ENCODE measurements at regions not wholly inside any gene's neighbourhood (a gene's known extent, or its start where the extent isn't known, plus 50 kb on each side); places are given as distances from the start of the nearest gene placed in this dataset.
A peak's percentile ranks its signal among the peaks of the same experiment; 100 is the strongest.

DNA sequence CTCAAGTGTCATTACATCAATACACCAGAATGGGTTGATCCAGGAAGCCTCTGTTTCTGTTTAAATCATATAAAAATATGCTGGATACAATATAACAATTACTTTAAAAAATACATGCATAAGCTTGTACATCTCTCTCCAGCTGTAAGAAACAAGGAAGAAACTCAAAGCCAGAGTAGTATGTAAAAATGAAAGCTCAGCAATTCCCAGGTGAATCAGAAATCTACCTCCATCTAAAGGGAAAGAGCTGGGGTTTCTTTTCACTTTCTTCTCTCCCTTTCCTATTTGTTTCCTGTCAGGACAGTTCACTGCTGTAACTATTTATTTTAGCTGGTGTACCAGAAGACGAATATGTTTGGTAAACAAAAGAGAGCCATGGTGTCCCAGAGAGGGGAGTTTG is 301.0 kb upstream of the C1orf87 start:
- no peak overlapping the region for H3K4me3 ChIP-seq
- H3K36me3 ChIP-seq, result no peaks in the 10 kb centered on the region
- no peaks in the 10 kb centered on the region for H3K4me1 ChIP-seq
- TF ChIP-seq, protein P1, sequence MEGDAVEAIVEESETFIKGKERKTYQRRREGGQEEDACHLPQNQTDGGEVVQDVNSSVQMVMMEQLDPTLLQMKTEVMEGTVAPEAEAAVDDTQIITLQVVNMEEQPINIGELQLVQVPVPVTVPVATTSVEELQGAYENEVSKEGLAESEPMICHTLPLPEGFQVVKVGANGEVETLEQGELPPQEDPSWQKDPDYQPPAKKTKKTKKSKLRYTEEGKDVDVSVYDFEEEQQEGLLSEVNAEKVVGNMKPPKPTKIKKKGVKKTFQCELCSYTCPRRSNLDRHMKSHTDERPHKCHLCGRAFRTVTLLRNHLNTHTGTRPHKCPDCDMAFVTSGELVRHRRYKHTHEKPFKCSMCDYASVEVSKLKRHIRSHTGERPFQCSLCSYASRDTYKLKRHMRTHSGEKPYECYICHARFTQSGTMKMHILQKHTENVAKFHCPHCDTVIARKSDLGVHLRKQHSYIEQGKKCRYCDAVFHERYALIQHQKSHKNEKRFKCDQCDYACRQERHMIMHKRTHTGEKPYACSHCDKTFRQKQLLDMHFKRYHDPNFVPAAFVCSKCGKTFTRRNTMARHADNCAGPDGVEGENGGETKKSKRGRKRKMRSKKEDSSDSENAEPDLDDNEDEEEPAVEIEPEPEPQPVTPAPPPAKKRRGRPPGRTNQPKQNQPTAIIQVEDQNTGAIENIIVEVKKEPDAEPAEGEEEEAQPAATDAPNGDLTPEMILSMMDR (IDR thresholded peaks at IDR 0.05), result no peak
- no peaks in the 10 kb centered on the region for H3K9me3 ChIP-seq
- DNase-seq, result no peak
- no peaks in the 10 kb centered on the region for H3K27me3 ChIP-seq
- ATAC-seq, result no peak
- no peak overlapping the region for H3K27ac ChIP-seq
- intact Hi-C loops (cut with DNase I), result no loop called here

DNA sequence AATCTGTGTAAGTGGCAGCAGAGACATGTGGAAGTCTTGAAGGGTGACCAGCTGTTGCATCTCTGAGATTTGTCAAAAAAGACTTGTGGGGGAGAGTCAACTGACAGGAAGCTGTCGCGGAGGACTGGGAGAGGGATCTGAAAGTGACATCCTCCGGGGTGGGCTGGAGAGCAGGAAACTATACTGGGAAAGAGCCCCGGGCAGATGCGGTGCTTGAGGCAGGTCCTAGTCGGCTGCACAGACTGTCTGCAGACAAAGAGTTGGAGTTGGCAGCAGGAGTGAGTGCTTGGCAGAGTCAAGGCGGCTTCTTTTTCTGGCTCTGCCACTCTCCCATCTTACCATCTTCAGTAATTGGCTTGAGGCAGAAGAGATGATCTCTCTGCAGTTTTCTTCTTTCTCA is 294.0 kb upstream of the C1orf87 start:
- ATAC-seq (no peak), DNase-seq (no peak)
- H3K4me3 ChIP-seq, result no peak overlapping the region
- H3K27ac ChIP-seq, result no peak overlapping the region
- H3K27me3 ChIP-seq, result no peaks in the 10 kb centered on the region
- H3K9me3 ChIP-seq, result no peaks in the 10 kb centered on the region
- TF ChIP-seq, protein P1 (IDR thresholded peaks at IDR 0.05), result no peak
- no peaks in the 10 kb centered on the region for H3K4me1 ChIP-seq
- intact Hi-C loops (cut with DNase I), result no loop called here
- H3K36me3 ChIP-seq, result no peaks in the 10 kb centered on the region

DNA sequence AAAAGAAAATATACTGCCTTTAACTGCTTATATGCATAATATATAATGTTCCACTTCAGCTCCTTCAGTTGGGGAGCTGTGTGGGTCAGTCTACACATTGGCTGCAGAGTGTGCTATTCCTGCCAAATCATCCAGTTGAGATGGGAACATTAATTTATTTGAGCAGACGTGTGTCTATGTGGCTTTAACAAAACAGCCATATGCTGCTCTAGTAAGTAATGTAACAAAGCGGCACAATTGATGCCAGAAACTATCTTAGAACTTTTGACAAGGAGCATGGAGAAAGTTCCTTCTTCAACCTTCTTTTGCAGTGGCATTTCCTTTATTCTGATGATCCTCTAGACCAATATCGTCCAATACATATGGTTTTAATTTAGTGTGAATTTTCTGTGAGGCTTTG is 285.9 kb upstream of the C1orf87 start:
- H3K27ac ChIP-seq, result no peak overlapping the region
- DNase-seq (no peak), ATAC-seq (no peak)
- no peaks in the 10 kb centered on the region for H3K36me3 ChIP-seq
- intact Hi-C loops (cut with DNase I), result no loop called here
- TF ChIP-seq, protein P1 (IDR thresholded peaks at IDR 0.05), result no peak
- H3K27me3 ChIP-seq, result no peaks in the 10 kb centered on the region
- no peaks in the 10 kb centered on the region for H3K4me1 ChIP-seq
- H3K4me3 ChIP-seq, result no peak overlapping the region
- no peaks in the 10 kb centered on the region for H3K9me3 ChIP-seq

- no peaks in the 10 kb centered on the region for H3K4me1 ChIP-seq
- no peaks in the 10 kb centered on the region for H3K27me3 ChIP-seq
- H3K36me3 ChIP-seq, result no peaks in the 10 kb centered on the region
- H3K4me3 ChIP-seq, result no peak overlapping the region
- ATAC-seq, result no peak
- no peak overlapping the region for H3K27ac ChIP-seq
- intact Hi-C loops (cut with DNase I), result no loop called here
- H3K9me3 ChIP-seq, result no peaks in the 10 kb centered on the region
- TF ChIP-seq, protein P1 (IDR thresholded peaks at IDR 0.05), result no peak
- no peak for DNase-seq
Measured at GRCh38 chr1:60350531-60350930, 277.0 kb upstream of the C1orf87 start.

DNA sequence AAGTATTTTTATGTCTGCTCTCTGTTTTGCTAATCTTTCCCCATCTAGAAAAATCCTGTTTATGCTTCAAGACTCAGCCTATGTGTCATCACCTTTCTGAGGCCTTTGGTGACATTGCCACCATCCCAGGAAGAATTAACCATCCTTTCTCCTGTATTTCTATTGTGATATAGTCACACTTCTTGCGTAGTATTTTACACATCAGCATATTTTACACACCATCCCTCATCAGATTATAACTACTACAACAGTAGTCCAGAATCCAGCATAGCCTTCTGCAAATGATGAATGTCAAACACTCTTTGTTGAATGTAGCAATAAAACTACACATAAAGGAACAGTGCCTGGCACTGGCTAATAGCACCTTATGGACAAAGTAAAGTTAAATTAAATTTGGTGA is 275.3 kb upstream of the C1orf87 start:
- H3K4me3 ChIP-seq, result no peak overlapping the region
- TF ChIP-seq, protein P1 (IDR thresholded peaks at IDR 0.05), result no peak
- intact Hi-C loops (cut with DNase I), result no loop called here

DNA sequence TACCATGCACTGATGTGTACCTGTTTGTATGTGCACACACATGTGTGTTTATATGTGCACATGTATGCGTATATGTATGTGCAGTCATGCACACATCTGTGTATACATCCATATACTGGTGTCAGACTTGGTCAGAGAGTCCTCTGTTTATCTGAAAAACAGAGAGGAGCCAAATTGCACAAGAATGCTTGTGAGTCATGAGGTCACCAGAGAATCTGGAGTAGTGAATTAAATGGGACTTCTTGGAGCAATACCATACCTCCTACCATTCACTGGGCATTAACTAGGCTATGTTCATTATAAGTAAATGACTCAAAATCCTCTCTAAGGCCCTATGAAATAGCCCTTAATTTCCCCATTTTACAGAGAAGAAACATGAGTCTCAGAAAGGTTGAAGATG is 272.1 kb upstream of the C1orf87 start:
- ATAC-seq (peak; percentile 22), DNase-seq (no peak)
- Histone ChIP-seq H3K27me3 (no peaks in the 10 kb centered on the region), H3K4me3 (no peak overlapping the region), H3K4me1 (no peaks in the 10 kb centered on the region), H3K9me3 (no peaks in the 10 kb centered on the region), H3K36me3 (no peaks in the 10 kb centered on the region), H3K27ac (no peak overlapping the region)
- TF ChIP-seq, protein P1 (IDR thresholded peaks at IDR 0.05), result no peak
- intact Hi-C loops (cut with DNase I), result no loop called here

More for the DNA sequence above, 275.3 kb upstream of the C1orf87 start:
- no peak for DNase-seq
- no peak for ATAC-seq
- no peaks in the 10 kb centered on the region for H3K9me3 ChIP-seq
- no peaks in the 10 kb centered on the region for H3K4me1 ChIP-seq
- no peaks in the 10 kb centered on the region for H3K36me3 ChIP-seq
- H3K27me3 ChIP-seq, result no peaks in the 10 kb centered on the region
- H3K27ac ChIP-seq, result no peak overlapping the region
